ENCODE measurements at regions not wholly inside any gene's neighbourhood (a gene's known extent, or its start where the extent isn't known, plus 50 kb on each side); places are given as distances from the start of the nearest gene placed in this dataset.
"Not testable (repeated sequence)": the region's sequence is repeated elsewhere in the genome, so short reads cannot be mapped to it uniquely, and the experiment has no call there.

GRCh38 chr4:73329300-73329699, 70.7 kb upstream of the ANKRD17 start:
- H3K36me3 ChIP-seq, result no peaks in the 10 kb centered on the region
- H3K4me3 ChIP-seq, result no peak overlapping the region
- intact Hi-C loops (cut with DNase I; ENCODE audit: low total_unique reads), result no loop called here
- no peak overlapping the region for H3K27ac ChIP-seq
- no peaks in the 10 kb centered on the region for H3K27me3 ChIP-seq
- TF ChIP-seq POLR2AphosphoS5 (IDR thresholded peaks at IDR 0.05) (no peak), POLR2A (IDR thresholded peaks at IDR 0.05) (no peak), CTCF (IDR thresholded peaks at IDR 0.05) (no peak), EP300 (IDR thresholded peaks at IDR 0.05) (no peak)
- WGBS, 5 donors, result 84 to 91% (median 85%) methylated on average over 4 of the region's 4 CpGs
- H3K4me1 ChIP-seq, result no peaks in the 10 kb centered on the region
- peaks cover 0 to 9% (median 5%) of the 10 kb centered on the region in 4 donors for H3K9me3 ChIP-seq
- no peak for DNase-seq

- H3K4me1 ChIP-seq; DNase-seq; H3K27ac ChIP-seq; H3K36me3 ChIP-seq; intact Hi-C loops (cut with DNase I; ENCODE audit: low total_unique reads); H3K4me3 ChIP-seq; H3K27me3 ChIP-seq: not testable (repeated sequence)
- 69 to 86% (median 81%) methylated on average over 5 of the region's 5 CpGs for whole genome bisulfite sequencing, 5 donors
- peaks cover 0 to 34% (median 23%) of the 10 kb centered on the region in 4 donors for H3K9me3 ChIP-seq
These were observed 67.2 kb upstream of the ANKRD17 start for GRCh38 chr4:73325776-73326175.

GRCh38 chr4:73317092-73317491, 58.5 kb upstream of the ANKRD17 start:
- peaks cover 0 to 29% (median 18%) of the 10 kb centered on the region in 4 donors for H3K9me3 ChIP-seq
- TF ChIP-seq EP300 (IDR thresholded peaks at IDR 0.05) (no peak), POLR2AphosphoS5 (IDR thresholded peaks at IDR 0.05) (no peak), POLR2A (IDR thresholded peaks at IDR 0.05) (no peak), CTCF (IDR thresholded peaks at IDR 0.05) (no peak)
- 83 to 100% (median 94%) methylated on average over 1 of the region's 1 CpG for WGBS, 5 donors
- intact Hi-C loops (cut with DNase I; ENCODE audit: low total_unique reads), result no loop called here
- no peaks in the 10 kb centered on the region for H3K36me3 ChIP-seq
- H3K4me3 ChIP-seq, result no peak overlapping the region
- H3K27ac ChIP-seq, result no peak overlapping the region
- no peaks in the 10 kb centered on the region for H3K4me1 ChIP-seq
- DNase-seq, result no peak
- no peaks in the 10 kb centered on the region for H3K27me3 ChIP-seq

GRCh38 chr4:73315091-73315490, 56.5 kb upstream of the ANKRD17 start:
- H3K4me3 ChIP-seq, result no peak overlapping the region
- no peaks in the 10 kb centered on the region for H3K4me1 ChIP-seq
- TF ChIP-seq CTCF (IDR thresholded peaks at IDR 0.05), result no peak
- TF ChIP-seq EP300 (IDR thresholded peaks at IDR 0.05), result no peak
- TF ChIP-seq POLR2A (IDR thresholded peaks at IDR 0.05), result no peak
- TF ChIP-seq POLR2AphosphoS5 (IDR thresholded peaks at IDR 0.05), result no peak
- H3K9me3 ChIP-seq, result peaks cover 0 to 10% (median 5%) of the 10 kb centered on the region in 4 donors
- H3K36me3 ChIP-seq, result no peaks in the 10 kb centered on the region
- WGBS, 5 donors, result 50 to 70% (median 61%) methylated on average over 2 of the region's 2 CpGs
- peak in 1 of 2 donors; percentile 32 for DNase-seq
- intact Hi-C loops (cut with DNase I; ENCODE audit: low total_unique reads), result no loop called here
- H3K27ac ChIP-seq, result no peak overlapping the region
- H3K27me3 ChIP-seq, result no peaks in the 10 kb centered on the region

GRCh38 chr4:73312967-73313366, 54.4 kb upstream of the ANKRD17 start:
- 71 to 92% (median 89%) methylated on average over 1 of the region's 1 CpG for WGBS, 5 donors
- no peak for DNase-seq
- TF ChIP-seq EP300 (IDR thresholded peaks at IDR 0.05), result no peak
- no peak for TF ChIP-seq POLR2AphosphoS5 (IDR thresholded peaks at IDR 0.05)
- TF ChIP-seq CTCF (IDR thresholded peaks at IDR 0.05), result no peak
- no peak for TF ChIP-seq POLR2A (IDR thresholded peaks at IDR 0.05)
- Histone ChIP-seq H3K27ac (no peak overlapping the region), H3K27me3 (no peaks in the 10 kb centered on the region), H3K36me3 (no peaks in the 10 kb centered on the region), H3K4me1 (no peaks in the 10 kb centered on the region), H3K9me3 (no peaks in the 10 kb centered on the region), H3K4me3 (no peak overlapping the region)
- intact Hi-C loops (cut with DNase I; ENCODE audit: low total_unique reads), result no loop called here
